Thyroid gland (tissue), 4 donors: ENCODE measurements at regions not wholly inside any gene's neighbourhood (a gene's known extent, or its start where the extent isn't known, plus 50 kb on each side); places are given as distances from the start of the nearest gene placed in this dataset.

ENCODE experiments used
- POLR2A ChIP-seq, 2 donors: fragments of 450-650 bp; IDR thresholded peaks; one replicate each; pipeline ENCODE4 v1.6.1; 2017; ENCODE audit warnings: antibody characterized with exemption in 2 of 2, mild to moderate bottlenecking in 2 of 2, moderate library complexity in 1 of 2
- TF ChIP-seq, protein P1 (sequence below), 6 experiments: fragments of 200-600 bp in 3 of 6; fragments of 450-650 bp in 3 of 6; sonication (generic) in 3 of 6; IDR thresholded peaks; one replicate each; pipeline ENCODE4 v1.5.1; 2016 to 2019; ENCODE audit warnings: antibody characterized with exemption in 6 of 6, mild to moderate bottlenecking in 2 of 6, inconsistent platforms in 1 of 6, moderate library complexity in 1 of 6

DNA sequence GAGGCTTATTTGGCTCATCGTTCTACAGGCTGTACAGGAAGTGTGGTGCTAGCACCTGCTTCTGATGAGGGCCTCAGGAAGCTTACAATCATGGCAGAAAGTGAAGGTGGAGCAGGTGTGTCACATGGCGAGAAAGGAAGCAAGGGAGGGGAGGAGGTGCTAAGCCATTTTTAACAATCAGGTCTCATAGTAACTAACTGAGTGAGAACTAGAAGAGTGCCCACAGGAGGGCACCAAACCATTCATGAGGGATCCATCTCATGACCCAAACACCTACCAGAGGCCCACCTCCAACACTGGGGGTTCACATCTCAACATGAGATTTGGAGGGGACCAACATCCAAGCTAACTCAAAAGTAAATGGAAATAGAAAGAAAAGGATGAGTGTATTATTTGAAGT is 78.1 kb downstream of the CXCL12 start:
- TF ChIP-seq POLR2A (IDR thresholded peaks at IDR 0.05) = no peak
- TF ChIP-seq, protein P1, sequence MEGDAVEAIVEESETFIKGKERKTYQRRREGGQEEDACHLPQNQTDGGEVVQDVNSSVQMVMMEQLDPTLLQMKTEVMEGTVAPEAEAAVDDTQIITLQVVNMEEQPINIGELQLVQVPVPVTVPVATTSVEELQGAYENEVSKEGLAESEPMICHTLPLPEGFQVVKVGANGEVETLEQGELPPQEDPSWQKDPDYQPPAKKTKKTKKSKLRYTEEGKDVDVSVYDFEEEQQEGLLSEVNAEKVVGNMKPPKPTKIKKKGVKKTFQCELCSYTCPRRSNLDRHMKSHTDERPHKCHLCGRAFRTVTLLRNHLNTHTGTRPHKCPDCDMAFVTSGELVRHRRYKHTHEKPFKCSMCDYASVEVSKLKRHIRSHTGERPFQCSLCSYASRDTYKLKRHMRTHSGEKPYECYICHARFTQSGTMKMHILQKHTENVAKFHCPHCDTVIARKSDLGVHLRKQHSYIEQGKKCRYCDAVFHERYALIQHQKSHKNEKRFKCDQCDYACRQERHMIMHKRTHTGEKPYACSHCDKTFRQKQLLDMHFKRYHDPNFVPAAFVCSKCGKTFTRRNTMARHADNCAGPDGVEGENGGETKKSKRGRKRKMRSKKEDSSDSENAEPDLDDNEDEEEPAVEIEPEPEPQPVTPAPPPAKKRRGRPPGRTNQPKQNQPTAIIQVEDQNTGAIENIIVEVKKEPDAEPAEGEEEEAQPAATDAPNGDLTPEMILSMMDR (IDR thresholded peaks at IDR 0.05) = peak in 3 of 6 experiments; percentile 36 to 45 (median 42)
